Right atrium auricular region (tissue), 2 donors: ENCODE measurements at regions not wholly inside any gene's neighbourhood (a gene's known extent, or its start where the extent isn't known, plus 50 kb on each side); places are given as distances from the start of the nearest gene placed in this dataset.

Source experiments
- DNase-seq: peaks from one replicate; pipeline ENCODE4 v3.0.0-alpha.2; 2019; ENCODE audit warnings: low spot score
- H3K27ac ChIP-seq, 2 donors: fragments of 200-600 bp; sonication (generic); 1 replicate in 1 of 2; 2 replicates in 1 of 2; pipeline ENCODE4 v1.5.1; 2016 to 2019
- H3K27me3 ChIP-seq, 2 donors: fragments of 200-600 bp; sonication (generic); one replicate each; pipeline versions ENCODE4 v1.5.1 to v1.6.0; 2017 to 2019
- H3K36me3 ChIP-seq: fragments of 200-600 bp; sonication (generic); one replicate; pipeline ENCODE4 v1.5.1; 2016
- H3K4me1 ChIP-seq, 2 donors: fragments of 200-600 bp; sonication (generic); one replicate each; pipeline versions ENCODE4 v1.5.1 to v1.6.0; 2017 to 2019
- H3K4me3 ChIP-seq, 2 donors: fragments of 200-600 bp; sonication (generic); 1 replicate in 1 of 2; 2 replicates in 1 of 2; pipeline ENCODE4 v1.5.1; 2017 to 2019; ENCODE audit warnings: mild to moderate bottlenecking in 1 of 2, moderate library complexity in 1 of 2
- H3K9me3 ChIP-seq, 2 donors: fragments of 200-600 bp; sonication (generic); one replicate each; pipeline ENCODE4 v1.5.1; 2019
- CTCF ChIP-seq, 2 donors: fragments of 200-600 bp; sonication (generic); IDR thresholded peaks; one replicate each; pipeline ENCODE4 v1.5.1; 2019; ENCODE audit warnings: antibody characterized with exemption in 2 of 2

- Histone ChIP-seq H3K9me3 (no peaks in the 10 kb centered on the region), H3K27me3 (peaks cover 0 to 8% of the 10 kb centered on the region in 2 donors), H3K4me3 (no peak overlapping the region), H3K4me1 (no peaks in the 10 kb centered on the region), H3K27ac (no peak overlapping the region), H3K36me3 (no peaks in the 10 kb centered on the region)
- DNase-seq = no peak
- no peak for TF ChIP-seq CTCF (IDR thresholded peaks at IDR 0.05)
Observed at GRCh38 chrX:20499763-20500162, 233.1 kb upstream of the RPS6KA3 start.

- no peak for TF ChIP-seq CTCF (IDR thresholded peaks at IDR 0.05)
- H3K4me1 ChIP-seq = no peaks in the 10 kb centered on the region
- no peaks in the 10 kb centered on the region for H3K36me3 ChIP-seq
- no peaks in the 10 kb centered on the region for H3K9me3 ChIP-seq
- no peak overlapping the region for H3K4me3 ChIP-seq
- H3K27me3 ChIP-seq = peaks cover 0 to 8% of the 10 kb centered on the region in 2 donors
- DNase-seq = no peak
- no peak overlapping the region for H3K27ac ChIP-seq
Observed at GRCh38 chrX:20498851-20499635, 232.3 kb upstream of the RPS6KA3 start.

- DNase-seq = no peak
- Histone ChIP-seq H3K9me3 (no peaks in the 10 kb centered on the region), H3K4me3 (no peak overlapping the region), H3K4me1 (no peaks in the 10 kb centered on the region), H3K27me3 (peaks cover 0 to 8% of the 10 kb centered on the region in 2 donors), H3K36me3 (no peaks in the 10 kb centered on the region), H3K27ac (no peak overlapping the region)
- no peak for TF ChIP-seq CTCF (IDR thresholded peaks at IDR 0.05)
Observed at GRCh38 chrX:20495575-20495974, 228.9 kb upstream of the RPS6KA3 start.

- Histone ChIP-seq H3K27me3 (no peaks in the 10 kb centered on the region), H3K4me3 (no peak overlapping the region), H3K36me3 (no peaks in the 10 kb centered on the region), H3K27ac (no peak overlapping the region), H3K4me1 (no peaks in the 10 kb centered on the region), H3K9me3 (peaks cover 0 to 6% of the 10 kb centered on the region in 2 donors)
- no peak for DNase-seq
- no peak for TF ChIP-seq CTCF (IDR thresholded peaks at IDR 0.05)
Observed at GRCh38 chrX:20488473-20488872, 221.8 kb upstream of the RPS6KA3 start.

GRCh38 chrX:20487227-20487626 lies 220.5 kb upstream of the RPS6KA3 start:
- Histone ChIP-seq H3K4me3 (no peak overlapping the region), H3K27me3 (no peaks in the 10 kb centered on the region), H3K36me3 (no peaks in the 10 kb centered on the region), H3K27ac (no peak overlapping the region), H3K9me3 (peaks cover 0 to 10% of the 10 kb centered on the region in 2 donors), H3K4me1 (no peaks in the 10 kb centered on the region)
- no peak for DNase-seq
- TF ChIP-seq CTCF (IDR thresholded peaks at IDR 0.05) = no peak

- TF ChIP-seq CTCF (IDR thresholded peaks at IDR 0.05) = no peak
- Histone ChIP-seq H3K4me1 (no peaks in the 10 kb centered on the region), H3K36me3 (no peaks in the 10 kb centered on the region), H3K27me3 (no peaks in the 10 kb centered on the region), H3K4me3 (no peak overlapping the region), H3K9me3 (peaks cover 0 to 10% of the 10 kb centered on the region in 2 donors), H3K27ac (no peak overlapping the region)
- DNase-seq = no peak
Observed at GRCh38 chrX:20481632-20482031, 214.9 kb upstream of the RPS6KA3 start.
